ENCODE measurements at regions not wholly inside any gene's neighbourhood (a gene's known extent, or its start where the extent isn't known, plus 50 kb on each side); places are given as distances from the start of the nearest gene placed in this dataset.

- DNase-seq, result no peak
- Histone ChIP-seq H3K27me3 (ENCODE audit: control insufficient read depth, insufficient read depth, low read length) (no peaks in the 10 kb centered on the region), H3K4me3 (ENCODE audit: insufficient read depth, low read depth, low read length) (no peak overlapping the region), H3K36me3 (replicated peaks; ENCODE audit: control insufficient read depth, insufficient read depth, low read length) (no peaks in the 10 kb centered on the region)
Measured at GRCh38 chr11:110785398-110785797, 73.2 kb upstream of the ARHGAP20 start.

- Histone ChIP-seq H3K36me3 (replicated peaks; ENCODE audit: control insufficient read depth, insufficient read depth, low read length) (no peaks in the 10 kb centered on the region), H3K4me3 (ENCODE audit: insufficient read depth, low read depth, low read length) (no peak overlapping the region), H3K27me3 (ENCODE audit: control insufficient read depth, insufficient read depth, low read length) (no peaks in the 10 kb centered on the region)
- DNase-seq, result no peak
Measured at GRCh38 chr11:110782616-110783015, 70.4 kb upstream of the ARHGAP20 start.

GRCh38 chr11:110779108-110779507 is 66.9 kb upstream of the ARHGAP20 start:
- no peak overlapping the region for H3K4me3 ChIP-seq (ENCODE audit: insufficient read depth, low read depth, low read length)
- H3K27me3 ChIP-seq (ENCODE audit: control insufficient read depth, insufficient read depth, low read length), result no peaks in the 10 kb centered on the region
- no peak for DNase-seq
- H3K36me3 ChIP-seq (replicated peaks; ENCODE audit: control insufficient read depth, insufficient read depth, low read length), result no peaks in the 10 kb centered on the region

- Histone ChIP-seq H3K36me3 (replicated peaks; ENCODE audit: control insufficient read depth, insufficient read depth, low read length) (no peaks in the 10 kb centered on the region), H3K4me3 (ENCODE audit: insufficient read depth, low read depth, low read length) (no peak overlapping the region), H3K27me3 (ENCODE audit: control insufficient read depth, insufficient read depth, low read length) (no peaks in the 10 kb centered on the region)
- no peak for DNase-seq
Measured at GRCh38 chr11:110778343-110778742, 66.1 kb upstream of the ARHGAP20 start.

GRCh38 chr11:110777775-110778174 is 65.5 kb upstream of the ARHGAP20 start:
- Histone ChIP-seq H3K4me3 (ENCODE audit: insufficient read depth, low read depth, low read length) (no peak overlapping the region), H3K36me3 (replicated peaks; ENCODE audit: control insufficient read depth, insufficient read depth, low read length) (no peaks in the 10 kb centered on the region; the same call in 1 of the 2 replicates), H3K27me3 (ENCODE audit: control insufficient read depth, insufficient read depth, low read length) (no peaks in the 10 kb centered on the region)
- DNase-seq, result no peak

GRCh38 chr11:110776081-110776480 is 63.8 kb upstream of the ARHGAP20 start:
- DNase-seq, result no peak
- no peaks in the 10 kb centered on the region; the same call in 1 of the 2 replicates for H3K36me3 ChIP-seq (replicated peaks; ENCODE audit: control insufficient read depth, insufficient read depth, low read length)
- H3K27me3 ChIP-seq (ENCODE audit: control insufficient read depth, insufficient read depth, low read length), result no peaks in the 10 kb centered on the region
- no peak overlapping the region for H3K4me3 ChIP-seq (ENCODE audit: insufficient read depth, low read depth, low read length)

- no peak overlapping the region for H3K4me3 ChIP-seq (ENCODE audit: insufficient read depth, low read depth, low read length)
- H3K27me3 ChIP-seq (ENCODE audit: control insufficient read depth, insufficient read depth, low read length), result no peaks in the 10 kb centered on the region
- no peak for DNase-seq
- H3K36me3 ChIP-seq (replicated peaks; ENCODE audit: control insufficient read depth, insufficient read depth, low read length), result no peaks in the 10 kb centered on the region; the same call in 1 of the 2 replicates
Measured at GRCh38 chr11:110774138-110775014, 62.1 kb upstream of the ARHGAP20 start.

GRCh38 chr11:110773442-110773841 is 61.2 kb upstream of the ARHGAP20 start:
- H3K4me3 ChIP-seq (ENCODE audit: insufficient read depth, low read depth, low read length), result no peak overlapping the region
- H3K36me3 ChIP-seq (replicated peaks; ENCODE audit: control insufficient read depth, insufficient read depth, low read length), result no peaks in the 10 kb centered on the region; the same call in 1 of the 2 replicates
- H3K27me3 ChIP-seq (ENCODE audit: control insufficient read depth, insufficient read depth, low read length), result no peaks in the 10 kb centered on the region
- no peak for DNase-seq

- Histone ChIP-seq H3K4me3 (ENCODE audit: insufficient read depth, low read depth, low read length) (no peak overlapping the region), H3K36me3 (replicated peaks; ENCODE audit: control insufficient read depth, insufficient read depth, low read length) (no peaks in the 10 kb centered on the region; the same call in 1 of the 2 replicates), H3K27me3 (ENCODE audit: control insufficient read depth, insufficient read depth, low read length) (no peaks in the 10 kb centered on the region)
- no peak for DNase-seq
Measured at GRCh38 chr11:110772863-110773262, 60.6 kb upstream of the ARHGAP20 start.

- H3K27me3 ChIP-seq (ENCODE audit: control insufficient read depth, insufficient read depth, low read length), result no peaks in the 10 kb centered on the region
- no peak for DNase-seq
- no peak overlapping the region for H3K4me3 ChIP-seq (ENCODE audit: insufficient read depth, low read depth, low read length)
- no peaks in the 10 kb centered on the region for H3K36me3 ChIP-seq (replicated peaks; ENCODE audit: control insufficient read depth, insufficient read depth, low read length)
Measured at GRCh38 chr11:110766316-110766715, 54.1 kb upstream of the ARHGAP20 start.

- no peaks in the 10 kb centered on the region for H3K36me3 ChIP-seq (replicated peaks; ENCODE audit: control insufficient read depth, insufficient read depth, low read length)
- no peaks in the 10 kb centered on the region for H3K27me3 ChIP-seq (ENCODE audit: control insufficient read depth, insufficient read depth, low read length)
- DNase-seq, result no peak
- H3K4me3 ChIP-seq (ENCODE audit: insufficient read depth, low read depth, low read length), result no peak overlapping the region
Measured at GRCh38 chr11:110764485-110764884, 52.2 kb upstream of the ARHGAP20 start.

- no peaks in the 10 kb centered on the region for H3K36me3 ChIP-seq (replicated peaks; ENCODE audit: control insufficient read depth, insufficient read depth, low read length)
- no peaks in the 10 kb centered on the region for H3K27me3 ChIP-seq (ENCODE audit: control insufficient read depth, insufficient read depth, low read length)
- no peak for DNase-seq
- no peak overlapping the region for H3K4me3 ChIP-seq (ENCODE audit: insufficient read depth, low read depth, low read length)
Measured at GRCh38 chr11:110763249-110764011, 51.2 kb upstream of the ARHGAP20 start.

GRCh38 chr11:110762590-110762989 is 50.4 kb upstream of the ARHGAP20 start:
- Histone ChIP-seq H3K36me3 (replicated peaks; ENCODE audit: control insufficient read depth, insufficient read depth, low read length) (no peaks in the 10 kb centered on the region), H3K4me3 (ENCODE audit: insufficient read depth, low read depth, low read length) (no peak overlapping the region), H3K27me3 (ENCODE audit: control insufficient read depth, insufficient read depth, low read length) (no peaks in the 10 kb centered on the region)
- DNase-seq, result no peak

Data from H7 (cell line).